ENCODE measurements at regions not wholly inside any gene's neighbourhood (a gene's known extent, or its start where the extent isn't known, plus 50 kb on each side); places are given as distances from the start of the nearest gene placed in this dataset.

DNA sequence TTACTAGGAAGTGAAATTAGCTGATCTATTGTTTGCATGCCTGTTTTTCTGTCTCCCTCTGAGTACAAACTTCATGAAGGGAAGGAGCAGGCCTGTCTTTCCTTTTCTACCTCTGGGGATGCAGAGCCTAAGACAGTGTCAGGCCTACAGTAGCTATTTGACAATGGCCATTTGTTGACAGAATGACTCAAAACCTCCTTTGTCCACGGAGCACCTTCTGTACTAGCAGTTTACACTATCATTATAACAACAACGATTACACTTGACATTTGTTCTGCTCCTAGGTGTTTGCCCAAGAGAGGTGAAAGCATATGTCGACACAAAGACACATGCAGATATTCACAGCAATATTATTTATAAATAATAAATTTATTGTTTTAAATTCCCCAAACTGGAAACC, 132.3 kb upstream of the IRX3 start:
- DNase-seq: no peak
- in situ Hi-C loops (cut with MboI; ENCODE audit: low pct_unique_long_range_greater_than_20kb, low sequenced_read_pairs): no loop called here

DNA sequence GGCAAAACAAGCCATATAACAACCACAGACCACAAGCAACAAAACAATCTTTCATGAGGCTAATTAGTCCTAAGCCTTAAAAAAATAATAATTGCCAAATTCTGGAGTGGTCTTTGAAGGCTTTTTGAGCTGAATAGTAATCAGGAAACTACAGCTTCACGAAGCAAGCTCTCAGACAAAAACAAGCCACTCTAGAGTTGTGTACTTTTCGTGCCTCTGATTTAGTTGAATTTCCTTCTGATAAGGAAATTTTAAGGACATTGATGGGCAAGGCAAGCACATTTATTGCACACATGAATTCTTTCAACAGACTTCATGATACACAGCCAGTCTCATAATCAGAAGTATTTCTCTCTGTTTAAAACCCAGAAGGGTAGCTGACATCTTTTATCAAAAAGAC, 130.8 kb upstream of the IRX3 start:
- in situ Hi-C loops (cut with MboI; ENCODE audit: low pct_unique_long_range_greater_than_20kb, low sequenced_read_pairs): no loop called here
- DNase-seq: no peak

DNA sequence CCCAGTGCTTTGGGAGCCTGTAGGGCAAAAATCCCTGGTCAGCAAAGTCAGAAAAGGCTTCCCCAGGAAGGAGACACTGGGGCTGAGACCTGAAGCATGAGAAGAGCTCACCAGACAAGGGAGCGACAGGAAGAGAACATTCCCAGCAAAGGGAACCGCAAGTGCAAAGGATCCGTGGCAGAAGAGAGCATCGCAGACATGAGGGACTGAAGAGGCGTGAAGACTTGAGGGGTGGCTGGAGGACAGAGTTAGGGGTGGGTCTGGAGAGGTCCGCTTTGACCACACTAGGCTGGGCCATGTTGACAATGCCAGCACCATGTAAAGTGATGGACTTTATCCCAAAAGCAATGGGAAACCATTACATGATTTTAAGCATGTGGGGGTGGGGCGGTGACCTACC, 128.1 kb upstream of the IRX3 start:
- in situ Hi-C loops (cut with MboI; ENCODE audit: low pct_unique_long_range_greater_than_20kb, low sequenced_read_pairs): no loop called here
- no peak for DNase-seq

DNA sequence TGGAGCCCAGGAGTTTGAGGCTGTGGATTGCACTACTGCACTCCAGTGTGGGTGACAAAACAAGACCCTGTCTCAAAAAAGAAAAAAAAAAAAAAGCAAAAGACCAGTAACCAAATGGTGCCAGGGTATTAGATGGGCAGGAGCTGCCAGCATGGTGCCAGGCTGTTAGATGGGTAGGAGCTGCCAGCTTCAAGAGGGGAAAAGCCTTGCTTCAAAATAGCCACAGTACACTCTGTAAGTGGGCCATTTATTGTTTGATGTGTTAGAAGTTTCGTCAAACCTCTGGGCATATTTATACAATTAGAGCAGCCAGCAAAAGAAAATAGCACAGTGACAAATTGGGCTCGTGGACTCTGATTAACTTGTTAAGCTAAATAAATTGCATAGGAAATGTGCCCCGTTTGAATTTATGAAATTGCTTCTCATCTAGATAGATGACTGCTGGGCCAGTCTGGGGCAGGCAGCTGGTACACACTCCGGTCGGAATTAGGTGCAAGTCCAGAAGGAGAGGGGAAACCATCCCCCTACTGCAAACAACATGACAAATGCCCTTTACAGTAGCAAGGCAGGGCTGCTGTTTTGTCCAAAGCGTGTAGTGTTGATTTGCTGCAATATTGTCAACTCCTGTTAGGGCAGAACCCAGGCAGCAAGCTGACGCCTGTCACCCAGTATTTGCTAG, 126.3 kb upstream of the IRX3 start:
- no peak for DNase-seq
- in situ Hi-C loops (cut with MboI; ENCODE audit: low pct_unique_long_range_greater_than_20kb, low sequenced_read_pairs): no loop called here

DNA sequence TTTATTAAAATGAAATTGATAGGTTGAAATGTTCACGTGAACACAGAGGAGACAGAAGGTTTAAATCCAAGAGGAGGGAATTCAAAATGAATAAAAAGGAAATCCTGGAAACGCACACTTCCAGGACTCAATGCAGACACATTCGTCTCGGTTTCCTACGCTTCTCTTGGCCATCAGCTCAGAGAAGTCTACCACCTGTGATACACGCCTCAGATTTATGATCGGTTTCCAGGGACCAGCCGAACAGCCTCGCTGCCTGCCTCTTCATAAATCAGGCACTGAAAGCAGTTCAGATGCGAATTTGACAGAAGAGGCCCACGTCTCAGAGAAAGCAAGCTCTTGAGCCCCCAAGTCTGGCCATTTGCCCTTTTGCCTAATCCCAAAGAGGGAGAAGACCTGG, 125.5 kb upstream of the IRX3 start:
- in situ Hi-C loops (cut with MboI; ENCODE audit: low pct_unique_long_range_greater_than_20kb, low sequenced_read_pairs): no loop called here

DNA sequence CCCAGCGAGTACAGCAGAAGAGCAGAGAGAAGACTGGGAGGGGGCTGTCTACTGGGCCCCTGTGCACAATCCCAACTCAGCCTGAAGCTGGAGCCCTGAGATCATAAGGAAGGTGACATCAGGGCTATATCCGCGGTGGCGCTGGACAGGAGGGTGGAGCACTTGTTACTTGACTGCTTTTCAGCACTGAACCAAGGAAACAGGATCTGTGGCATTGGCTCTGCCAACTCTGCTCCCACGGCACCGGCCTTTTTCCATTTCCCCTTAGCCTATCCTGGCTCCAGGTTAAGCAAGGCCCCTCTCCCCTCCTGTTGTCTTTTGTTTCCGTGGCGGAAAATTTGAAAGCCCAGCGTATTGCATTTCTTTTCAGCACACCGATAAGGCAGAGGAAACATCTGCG, 125.0 kb upstream of the IRX3 start:
- no peak for DNase-seq
- in situ Hi-C loops (cut with MboI; ENCODE audit: low pct_unique_long_range_greater_than_20kb, low sequenced_read_pairs): no loop called here

More for the DNA sequence above, 125.5 kb upstream of the IRX3 start:
- DNase-seq: no peak

DNA sequence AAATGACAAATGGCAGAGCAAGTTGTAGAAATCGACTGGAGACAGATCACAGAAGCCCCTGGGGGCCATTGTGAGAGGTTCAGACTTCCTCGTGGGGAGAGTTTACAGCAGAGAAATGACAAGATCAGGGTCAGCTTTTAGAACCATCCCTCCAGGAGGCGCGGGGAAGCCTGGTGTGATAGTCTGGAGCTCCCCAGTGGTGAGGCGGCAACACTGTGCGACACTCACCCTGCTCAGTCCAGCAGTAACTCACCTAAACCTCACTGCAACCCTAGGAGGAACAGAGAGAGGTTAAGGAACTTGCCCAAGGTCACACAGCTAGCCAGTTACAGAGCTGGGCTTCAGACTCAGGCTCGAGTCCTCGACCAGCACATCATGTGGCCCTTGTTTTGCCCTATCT, 123.4 kb upstream of the IRX3 start:
- no peak for DNase-seq
- in situ Hi-C loops (cut with MboI; ENCODE audit: low pct_unique_long_range_greater_than_20kb, low sequenced_read_pairs): no loop called here

DNA sequence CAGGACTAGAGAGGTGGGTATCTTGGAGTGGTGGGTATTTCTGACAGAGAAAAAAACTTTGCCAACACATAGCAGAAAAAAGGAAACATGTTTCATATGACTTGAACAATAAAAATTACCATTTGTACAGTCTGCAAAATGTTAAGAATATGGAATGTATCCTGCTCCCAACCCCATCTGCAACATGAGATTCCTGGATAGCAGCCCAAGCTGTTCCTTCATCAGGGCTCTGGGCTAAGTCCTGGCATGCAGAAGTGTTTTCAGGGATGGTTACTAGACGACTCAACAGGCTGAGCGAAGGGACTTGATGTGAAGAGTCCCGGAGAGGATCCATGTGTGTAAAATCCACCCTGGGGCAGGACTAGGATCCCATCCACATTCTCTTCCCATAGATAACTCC, 121.0 kb upstream of the IRX3 start:
- in situ Hi-C loops (cut with MboI; ENCODE audit: low pct_unique_long_range_greater_than_20kb, low sequenced_read_pairs): no loop called here
- DNase-seq: no peak

DNA sequence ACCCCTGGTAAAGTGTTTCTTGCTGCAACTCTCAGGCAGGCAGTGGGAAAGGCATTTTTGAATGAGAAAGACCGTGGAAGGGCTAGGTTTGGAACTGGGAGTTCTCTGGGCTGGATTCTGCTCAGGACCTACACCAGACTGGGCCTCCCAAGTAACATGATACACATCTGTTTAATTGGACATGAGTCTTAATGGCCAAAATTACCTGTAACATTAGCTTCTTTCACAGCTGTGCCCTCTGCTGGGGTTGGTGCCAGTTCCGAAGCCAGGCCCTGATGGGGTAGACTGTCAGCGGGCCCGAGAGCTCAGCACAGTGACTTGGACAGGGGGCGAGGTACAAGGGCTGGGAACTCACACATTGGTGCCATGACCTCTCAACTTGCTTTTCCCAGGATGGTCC, 118.9 kb upstream of the IRX3 start:
- DNase-seq: no peak
- in situ Hi-C loops (cut with MboI; ENCODE audit: low pct_unique_long_range_greater_than_20kb, low sequenced_read_pairs): no loop called here

DNA sequence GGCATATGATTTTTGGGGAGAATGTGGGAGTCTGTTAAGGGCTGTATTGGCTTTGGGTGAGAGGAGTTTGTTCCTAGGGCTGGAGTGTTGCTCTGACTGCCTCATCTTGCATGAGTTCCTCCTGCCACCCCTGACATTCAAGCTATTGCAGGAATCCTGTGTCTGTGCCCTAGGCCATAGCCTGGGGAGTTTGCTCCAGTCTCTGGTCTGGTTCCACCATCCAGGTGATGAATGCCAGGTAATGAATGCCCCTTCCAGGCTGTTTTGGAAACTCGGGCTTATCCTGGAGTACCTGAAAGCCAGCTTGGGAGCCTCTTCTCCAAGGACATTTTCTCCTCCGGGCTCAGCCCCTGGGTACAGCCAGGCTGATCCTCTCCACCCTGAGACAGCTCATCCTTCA, 117.0 kb upstream of the IRX3 start:
- DNase-seq: no peak
- in situ Hi-C loops (cut with MboI; ENCODE audit: low pct_unique_long_range_greater_than_20kb, low sequenced_read_pairs): no loop called here

DNA sequence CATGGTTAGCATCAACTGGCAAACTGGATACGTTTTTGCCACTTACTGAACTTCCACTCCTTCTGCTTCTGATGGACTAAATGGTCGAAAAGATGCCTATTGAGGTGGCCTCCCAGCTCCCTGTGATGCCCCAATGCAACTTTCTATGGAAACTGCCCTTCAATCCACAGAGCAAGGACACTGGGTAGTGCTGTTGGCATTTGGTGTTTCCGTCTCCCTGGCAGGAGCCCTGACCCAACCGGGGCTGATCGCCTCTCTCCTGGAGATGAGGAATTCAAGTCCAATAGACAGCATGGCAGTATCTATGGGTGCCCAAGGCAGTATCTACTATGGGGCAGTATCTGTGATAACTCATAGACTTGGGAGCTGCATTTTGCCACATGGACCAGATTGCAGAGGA, 116.3 kb upstream of the IRX3 start:
- DNase-seq: no peak
- in situ Hi-C loops (cut with MboI; ENCODE audit: low pct_unique_long_range_greater_than_20kb, low sequenced_read_pairs): no loop called here

DNA sequence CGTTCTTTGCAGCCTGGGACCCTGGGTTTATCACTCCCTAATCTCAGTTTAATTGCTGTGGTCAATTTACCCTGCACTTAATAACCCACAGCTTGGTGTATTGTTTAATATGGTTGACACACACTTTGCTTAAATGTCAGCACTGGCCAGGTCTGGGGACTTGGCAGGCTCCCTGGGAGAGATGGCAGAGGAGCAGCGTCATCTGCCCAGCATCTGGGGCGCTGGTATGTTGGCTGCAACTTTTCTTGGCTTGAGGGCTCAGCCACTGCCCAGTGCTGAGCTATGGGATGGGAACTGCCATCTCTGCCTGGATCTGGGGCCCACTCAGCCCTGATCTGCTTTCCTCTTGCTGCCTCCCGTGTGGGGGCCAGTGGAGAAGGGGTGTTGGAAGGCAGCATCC, 115.7 kb upstream of the IRX3 start:
- DNase-seq: no peak
- in situ Hi-C loops (cut with MboI; ENCODE audit: low pct_unique_long_range_greater_than_20kb, low sequenced_read_pairs): no loop called here

DNA sequence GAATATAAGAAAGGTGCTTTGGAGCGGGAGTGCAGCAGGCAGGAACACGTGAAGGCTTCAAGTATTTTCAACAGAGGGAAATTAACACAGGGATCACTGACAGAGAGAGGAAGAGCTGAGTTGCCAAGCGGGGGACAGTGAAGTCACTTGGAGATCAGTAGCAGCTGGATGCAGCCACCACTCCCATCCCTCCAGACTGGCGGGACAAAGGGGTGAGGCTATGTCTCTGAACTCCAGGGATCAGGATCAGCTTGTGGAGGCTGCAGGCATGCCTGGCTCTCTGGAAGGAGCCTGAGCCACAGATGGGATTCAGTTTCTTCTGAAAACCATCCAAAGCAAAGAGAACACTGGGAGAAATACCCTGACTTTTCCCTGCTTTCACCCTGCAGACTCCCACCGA, 113.7 kb upstream of the IRX3 start:
- no peak for DNase-seq

DNA sequence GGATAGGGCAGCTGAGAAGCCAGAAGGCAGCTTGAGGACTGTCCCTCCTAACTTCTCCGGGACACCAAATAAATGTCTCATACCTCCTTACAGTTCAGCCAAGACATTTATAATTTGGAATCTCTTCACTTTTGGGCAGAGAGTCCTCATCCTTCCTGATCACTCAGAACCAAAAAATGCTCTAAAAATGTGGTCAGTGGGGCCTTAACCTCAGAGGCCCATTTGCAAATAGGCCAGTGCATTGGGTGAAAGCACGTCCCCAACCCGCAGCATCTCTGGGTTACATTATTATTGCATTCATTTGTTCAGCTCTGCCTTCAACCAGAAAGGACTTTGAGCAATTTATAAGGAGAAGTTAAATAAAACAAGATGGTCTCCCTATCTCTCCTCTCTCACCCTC, 112.4 kb upstream of the IRX3 start:
- in situ Hi-C loops (cut with MboI; ENCODE audit: low pct_unique_long_range_greater_than_20kb, low sequenced_read_pairs): no loop called here
- no peak for DNase-seq

More for the DNA sequence above, 113.7 kb upstream of the IRX3 start:
- in situ Hi-C loops (cut with MboI; ENCODE audit: low pct_unique_long_range_greater_than_20kb, low sequenced_read_pairs): no loop called here

DNA sequence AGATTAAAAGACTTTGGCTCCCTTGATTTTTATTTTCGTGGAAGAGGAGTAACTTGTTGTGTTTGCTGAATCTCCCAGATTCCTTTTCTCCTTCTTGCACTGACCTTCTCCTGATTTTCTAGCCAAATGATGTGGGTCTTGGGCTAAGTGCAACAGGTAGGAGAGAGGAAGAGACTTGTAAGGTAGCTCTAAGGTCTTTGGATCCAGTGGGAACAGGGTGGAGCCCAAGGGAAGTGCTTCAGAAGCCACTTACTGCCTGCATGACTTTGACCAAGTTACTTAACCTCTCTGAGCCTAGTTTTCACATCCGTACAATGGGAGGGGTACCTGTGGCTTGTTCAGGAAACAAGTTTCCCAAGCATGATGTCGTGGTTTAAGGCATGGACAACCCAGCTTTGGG, 111.3 kb upstream of the IRX3 start:
- in situ Hi-C loops (cut with MboI; ENCODE audit: low pct_unique_long_range_greater_than_20kb, low sequenced_read_pairs): no loop called here
- no peak for DNase-seq

DNA sequence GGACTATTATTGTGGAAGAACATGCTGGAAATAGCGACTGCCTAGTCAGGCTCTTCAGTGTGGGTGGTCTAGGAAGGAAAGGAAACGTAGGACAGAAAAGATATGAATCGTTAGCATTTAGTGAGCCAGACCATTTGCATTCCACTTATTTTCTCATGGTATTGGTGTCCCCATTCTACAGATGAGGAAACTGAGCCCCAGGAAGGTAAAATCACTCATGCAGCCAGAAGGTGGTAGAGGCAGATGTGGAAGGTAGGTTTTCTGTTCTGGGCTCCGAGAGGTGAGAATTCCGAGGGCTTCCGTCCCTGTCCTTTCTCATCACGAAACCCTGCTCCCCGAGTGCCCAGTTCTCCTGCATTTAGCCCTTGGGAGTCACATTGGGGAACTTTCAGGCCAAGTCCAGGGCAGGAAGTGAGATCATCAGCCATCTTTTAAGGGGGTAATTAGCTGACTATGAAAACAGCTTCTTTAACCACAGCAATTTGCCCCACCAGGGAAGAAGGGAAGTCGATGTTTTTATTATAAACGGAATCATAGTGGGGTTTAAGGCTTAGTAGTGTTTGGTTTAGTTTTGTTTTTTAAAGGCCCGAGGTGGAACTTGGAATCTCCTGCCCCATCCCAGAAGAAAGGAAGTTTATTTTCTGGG, 110.7 kb upstream of the IRX3 start:
- DNase-seq: peak; percentile 72

DNA sequence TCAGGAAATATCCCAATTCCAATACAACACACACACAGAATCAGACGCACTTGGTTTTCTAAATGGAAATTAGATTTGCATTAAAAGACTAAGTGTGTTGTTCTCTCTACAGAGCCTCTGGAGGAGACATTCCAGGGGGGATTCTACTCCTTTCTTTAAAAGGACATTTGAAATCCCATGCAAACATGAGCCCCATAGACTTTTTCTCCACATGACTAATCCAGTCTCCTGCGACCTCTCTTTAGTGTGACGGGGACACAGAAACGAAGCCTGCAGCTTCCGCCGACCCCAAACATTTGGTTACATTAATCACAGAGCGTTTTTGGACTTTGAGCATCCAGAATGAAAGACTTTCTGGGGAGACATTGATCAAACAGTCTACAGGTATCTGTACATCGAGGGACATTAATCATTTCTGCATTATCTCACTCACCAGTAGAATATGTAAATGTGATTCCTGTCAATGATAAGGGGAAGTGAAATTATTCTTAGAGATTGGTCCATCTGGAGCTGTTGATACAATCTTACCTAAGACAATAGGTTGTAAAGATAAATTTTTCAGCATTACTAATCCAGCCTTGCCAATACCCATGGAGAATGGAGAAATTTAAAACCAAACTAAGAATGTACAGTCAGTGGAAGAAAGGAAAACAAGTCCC, 103.4 kb upstream of the IRX3 start:
- in situ Hi-C loops (cut with MboI; ENCODE audit: low pct_unique_long_range_greater_than_20kb, low sequenced_read_pairs): no loop called here
- no peak for DNase-seq

More for the DNA sequence above, 110.7 kb upstream of the IRX3 start:
- in situ Hi-C loops (cut with MboI; ENCODE audit: low pct_unique_long_range_greater_than_20kb, low sequenced_read_pairs): no loop called here

DNA sequence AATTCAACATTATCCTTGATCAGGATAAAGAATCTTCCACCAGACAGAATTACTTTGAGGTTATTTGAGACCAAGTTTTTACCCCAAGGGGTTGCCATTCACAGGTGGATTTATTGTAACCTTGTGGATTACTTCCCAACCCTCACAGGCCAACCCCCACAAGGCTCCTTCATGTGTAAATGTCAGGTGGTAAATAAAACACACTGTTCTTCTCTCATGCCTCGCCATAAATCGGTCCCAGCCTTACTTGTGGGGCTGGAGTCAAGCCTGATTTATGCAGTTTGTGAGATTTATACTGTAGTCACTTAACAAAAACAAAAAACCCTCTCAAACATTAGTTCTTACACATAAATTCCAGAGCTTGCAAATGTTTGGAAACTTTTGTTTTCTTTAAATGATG, 98.6 kb upstream of the IRX3 start:
- in situ Hi-C loops (cut with MboI; ENCODE audit: low pct_unique_long_range_greater_than_20kb, low sequenced_read_pairs): no loop called here
- DNase-seq: no peak

DNA sequence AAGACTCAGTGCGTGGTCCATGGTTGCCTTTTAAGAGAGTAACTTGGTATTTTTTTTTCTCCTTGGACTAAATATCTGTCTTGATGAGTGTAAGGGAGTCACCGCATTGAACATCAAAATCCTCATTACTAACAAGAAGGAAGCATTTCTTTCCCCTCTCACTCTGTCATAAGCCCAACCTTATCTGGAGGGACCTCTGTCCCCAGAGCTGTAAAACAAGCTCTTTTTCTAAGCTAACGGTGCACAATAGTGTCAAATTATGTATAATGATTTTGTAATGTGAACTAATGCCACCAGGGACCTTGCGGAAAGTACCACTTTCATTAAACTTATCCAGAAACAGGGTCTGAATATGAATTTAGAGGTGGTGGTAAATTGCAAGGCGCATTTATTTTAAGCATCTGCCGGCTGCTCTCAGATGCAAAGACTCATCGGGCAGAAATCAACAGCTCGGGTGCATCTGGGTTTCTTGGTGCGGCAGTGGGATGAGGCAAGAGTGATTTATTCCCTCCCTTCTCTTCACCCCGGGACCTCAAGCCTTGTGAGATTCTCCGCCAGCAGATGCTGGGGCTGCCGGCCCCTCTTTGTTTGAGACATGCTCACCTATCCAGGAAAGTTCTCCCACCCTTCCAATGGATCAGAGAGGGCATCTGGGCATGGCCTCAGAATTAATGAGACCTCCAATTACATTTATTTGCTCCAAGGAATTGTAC, 95.2 kb upstream of the IRX3 start:
- in situ Hi-C loops (cut with MboI; ENCODE audit: low pct_unique_long_range_greater_than_20kb, low sequenced_read_pairs): no loop called here
- DNase-seq: no peak

DNA sequence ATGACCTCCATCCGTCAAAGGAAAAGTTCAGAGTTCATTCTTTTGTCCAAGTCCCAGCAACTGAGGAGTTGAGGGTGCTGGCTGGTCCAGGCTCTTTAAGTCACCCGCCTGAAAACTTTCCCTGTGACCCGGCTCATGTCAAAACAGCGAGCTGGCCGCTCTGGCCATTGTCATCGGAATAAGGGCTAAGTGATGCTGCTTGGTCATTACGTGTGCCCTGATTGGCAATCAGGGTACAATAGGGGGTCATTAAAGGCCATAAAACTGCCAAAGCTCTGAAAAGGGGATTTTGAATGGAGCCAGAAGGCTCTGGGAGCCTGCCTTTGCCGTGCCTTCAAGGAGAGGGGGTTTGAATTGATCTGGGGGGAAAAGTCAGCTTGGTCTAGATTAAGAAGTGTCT, 88.5 kb upstream of the IRX3 start:
- in situ Hi-C loops (cut with MboI; ENCODE audit: low pct_unique_long_range_greater_than_20kb, low sequenced_read_pairs): no loop called here
- no peak for DNase-seq

Data from KBM-7 (cell line).